H9 (cell line): ENCODE measurements at regions not wholly inside any gene's neighbourhood (a gene's known extent, or its start where the extent isn't known, plus 50 kb on each side); places are given as distances from the start of the nearest gene placed in this dataset.

ENCODE experiments used
- DNase-seq: peaks from one replicate; pipeline ENCODE4 v3.0.0-alpha.2; 2017
- H2AFZ ChIP-seq: one replicate; pipeline ENCODE4 v1.6.1; 2013; ENCODE audit warnings: mild to moderate bottlenecking, low read length, control low read depth, moderate library complexity
- H2AK5ac ChIP-seq: 2 replicates; pipeline ENCODE4 v1.6.1; 2013; ENCODE audit warnings: low read length, control low read depth, mixed read lengths; ENCODE audit not compliant: insufficient read length
- H2BK120ac ChIP-seq: one replicate; pipeline ENCODE4 v1.6.1; 2013; ENCODE audit warnings: low read depth, mild to moderate bottlenecking, low read length, control low read depth, inconsistent platforms; ENCODE audit not compliant: poor library complexity, severe bottlenecking
- H2BK12ac ChIP-seq: 2 replicates; pipeline ENCODE4 v1.6.1; 2013; ENCODE audit warnings: low read length, control low read depth, mixed read lengths, low read depth; ENCODE audit not compliant: insufficient read length
- H2BK15ac ChIP-seq: 2 replicates; pipeline ENCODE4 v1.6.1; 2013; ENCODE audit warnings: low read depth, low read length, control low read depth
- H2BK20ac ChIP-seq: one replicate; pipeline ENCODE4 v1.6.1; 2013; ENCODE audit warnings: low read depth, mild to moderate bottlenecking, low read length, control low read depth, inconsistent platforms; ENCODE audit not compliant: poor library complexity, severe bottlenecking
- H2BK5ac ChIP-seq: 2 replicates; pipeline ENCODE4 v1.6.1; 2013; ENCODE audit warnings: low read length, control low read depth, mixed read lengths; ENCODE audit not compliant: insufficient read length
- H3K14ac ChIP-seq: 2 replicates; pipeline ENCODE4 v1.6.1; 2013; ENCODE audit warnings: low read length, control low read depth; ENCODE audit not compliant: insufficient read depth
- H3K18ac ChIP-seq: 2 replicates; pipeline ENCODE4 v1.6.1; 2013; ENCODE audit warnings: low read depth, mild to moderate bottlenecking, mixed read lengths, low read length, control low read depth; ENCODE audit not compliant: insufficient read length
- H3K23ac ChIP-seq: 2 replicates; pipeline ENCODE4 v1.6.1; 2013; ENCODE audit warnings: low read length, control low read depth, mixed read lengths, low read depth; ENCODE audit not compliant: insufficient read length
- H3K23me2 ChIP-seq: 2 replicates; pipeline ENCODE4 v1.6.1; 2013; ENCODE audit warnings: low read depth, mild to moderate bottlenecking, mixed read lengths, low read length, control low read depth; ENCODE audit not compliant: insufficient read length, poor library complexity, severe bottlenecking
- H3K27ac ChIP-seq: 2 replicates; pipeline ENCODE4 v1.5.1; 2013; ENCODE audit warnings: low read length, control low read depth, mixed read lengths, low read depth; ENCODE audit not compliant: insufficient read length
- H3K27me3 ChIP-seq: 2 replicates; pipeline ENCODE4 v1.6.1; 2013; ENCODE audit warnings: low read length, control low read depth, inconsistent platforms; ENCODE audit not compliant: insufficient read depth
- H3K4ac ChIP-seq: 2 replicates; pipeline ENCODE4 v1.6.1; 2013; ENCODE audit warnings: low read depth, mild to moderate bottlenecking, control low read depth, inconsistent platforms, low read length, moderate library complexity
- H3K4me1 ChIP-seq: 2 replicates; pipeline ENCODE4 v1.6.1; 2013; ENCODE audit warnings: low read length, control low read depth, inconsistent platforms; ENCODE audit not compliant: insufficient read depth
- H3K4me2 ChIP-seq: 2 replicates; pipeline ENCODE4 v1.6.1; 2013; ENCODE audit warnings: low read length, control low read depth, mixed read lengths; ENCODE audit not compliant: insufficient read length, insufficient read depth
- H3K56ac ChIP-seq: 2 replicates; pipeline ENCODE4 v1.6.1; 2013; ENCODE audit warnings: low read depth, mild to moderate bottlenecking, mixed read lengths, low read length, control low read depth; ENCODE audit not compliant: insufficient read length
- H3K79me1 ChIP-seq: 2 replicates; pipeline ENCODE4 v1.6.1; 2013; ENCODE audit warnings: low read depth, mild to moderate bottlenecking, moderate library complexity, low read length, control low read depth, inconsistent platforms; ENCODE audit not compliant: insufficient read depth, poor library complexity, severe bottlenecking
- H3K79me2 ChIP-seq: 2 replicates; pipeline ENCODE4 v1.6.1; 2013; ENCODE audit warnings: low read length, control low read depth, inconsistent platforms; ENCODE audit not compliant: insufficient read depth
- H3K9ac ChIP-seq: 2 replicates; pipeline ENCODE4 v1.6.1; 2013; ENCODE audit warnings: low read length, control low read depth, mixed read lengths; ENCODE audit not compliant: insufficient read length; ENCODE audit errors: extremely low read depth
- H3K9me3 ChIP-seq: one replicate; pipeline ENCODE4 v1.6.1; 2013; ENCODE audit warnings: low read depth, low read length, inconsistent platforms; ENCODE audit not compliant: control insufficient read depth
- H3T11ph ChIP-seq: one replicate; pipeline ENCODE4 v1.6.1; 2013; ENCODE audit warnings: mild to moderate bottlenecking, low read length, control low read depth, inconsistent platforms
- H4K20me1 ChIP-seq: one replicate; pipeline ENCODE4 v1.6.1; 2013; ENCODE audit not compliant: control insufficient read depth, insufficient read length, insufficient read depth
- H4K5ac ChIP-seq: 2 replicates; pipeline ENCODE4 v1.6.1; 2013; ENCODE audit warnings: low read depth, mild to moderate bottlenecking, mixed read lengths, low read length, control low read depth; ENCODE audit not compliant: insufficient read length
- H4K8ac ChIP-seq: replicated peaks from 2 replicates; pipeline ENCODE4 v1.6.1; 2013; ENCODE audit warnings: low read length, control low read depth, mixed read lengths, low read depth; ENCODE audit not compliant: insufficient read length
- H4K91ac ChIP-seq: 2 replicates; pipeline ENCODE4 v1.6.1; 2013; ENCODE audit warnings: low read depth, mild to moderate bottlenecking, moderate library complexity, mixed read lengths, low read length, control low read depth; ENCODE audit not compliant: insufficient read length
- H3K27ac Mint-ChIP-seq, 3 experiments: 2 replicates in 2 of 3; 3 replicates in 1 of 3; pipeline ENCODE4 v1.8.0; 2020 to 2021; ENCODE audit warnings: mixed read lengths in 3 of 3, mild to moderate bottlenecking in 1 of 3, moderate library complexity in 1 of 3
- H3K27me3 Mint-ChIP-seq: 2 replicates; pipeline ENCODE4 v1.8.0; 2021; ENCODE audit warnings: low read depth, mild to moderate bottlenecking, moderate library complexity, mixed read lengths
- H3K36me3 Mint-ChIP-seq, 3 experiments: 2 replicates in 2 of 3; 3 replicates in 1 of 3; pipeline ENCODE4 v1.8.0; 2020 to 2021; ENCODE audit warnings: low read depth in 3 of 3, mixed read lengths in 3 of 3; ENCODE audit not compliant: insufficient read depth in 1 of 3
- H3K4me1 Mint-ChIP-seq, 2 experiments: 2 replicates each; pipeline ENCODE4 v1.8.0; 2020; ENCODE audit warnings: mixed read lengths in 2 of 2
- H3K4me3 Mint-ChIP-seq, 2 experiments: 2 replicates in 1 of 2; 3 replicates in 1 of 2; pipeline ENCODE4 v1.8.0; 2020 to 2021; ENCODE audit warnings: mild to moderate bottlenecking in 2 of 2, mixed read lengths in 2 of 2, moderate library complexity in 1 of 2
- H3K9me3 Mint-ChIP-seq, 2 experiments: 2 replicates in 1 of 2; 3 replicates in 1 of 2; pipeline ENCODE4 v1.8.0; 2020; ENCODE audit warnings: mild to moderate bottlenecking in 2 of 2, mixed read lengths in 2 of 2, moderate library complexity in 1 of 2
- CTCF ChIP-seq: fragments of 200-600 bp; sonication (generic); conservative IDR thresholded peaks from 3 replicates; pipeline ENCODE4 v1.8.0; 2021; ENCODE audit warnings: antibody characterized with exemption, mild to moderate bottlenecking
- WGBS: extraction: QIAGEN DNeasy Blood & Tissue Kit; methylation state at CpG from one replicate; pipeline ENCODE4 v1.1.7; 2013; ENCODE audit warnings: missing lambda C conversion rate, low lambda C conversion rate, mixed read lengths; ENCODE audit not compliant: insufficient read length; ENCODE audit errors: extremely low coverage; 5-methylcytosine and 5-hydroxymethylcytosine counted together

GRCh38 chr13:106351251-106351650 is 184.2 kb downstream of the EFNB2 start:
- H2AFZ ChIP-seq = no peak overlapping the region
- H4K8ac ChIP-seq = no peak overlapping the region
- no peak overlapping the region for H3K27ac Mint-ChIP-seq
- no peaks in the 10 kb centered on the region; a peak in 1 of 7 replicates for H3K36me3 Mint-ChIP-seq
- peaks cover 0 to 4% of the 10 kb centered on the region in 2 experiments; a peak in 1 of 5 replicates for H3K9me3 Mint-ChIP-seq
- no peak overlapping the region for H3K9ac ChIP-seq
- H3K18ac ChIP-seq = no peak overlapping the region
- no peak for DNase-seq
- no peaks in the 10 kb centered on the region for H3K79me2 ChIP-seq
- no peak overlapping the region for H3K27ac ChIP-seq
- H4K91ac ChIP-seq = no peak overlapping the region
- H3K4me1 ChIP-seq = no peaks in the 10 kb centered on the region; the same call in 1 of the 2 replicates
- H3K27me3 Mint-ChIP-seq = peaks cover 21% of the 10 kb centered on the region
- no CpG with 5 or more reads among the region's 5 CpGs for WGBS
- no peak overlapping the region for H2BK20ac ChIP-seq
- no peak overlapping the region for H4K5ac ChIP-seq
- no peak overlapping the region for H2BK5ac ChIP-seq
- no peak overlapping the region for H2BK12ac ChIP-seq
- H3K79me1 ChIP-seq = no peaks in the 10 kb centered on the region
- peaks cover 37 to 41% of the 10 kb centered on the region in 2 experiments for H3K4me1 Mint-ChIP-seq
- no peaks in the 10 kb centered on the region for H3K9me3 ChIP-seq
- no peak overlapping the region for H3T11ph ChIP-seq
- no peak overlapping the region for H2BK120ac ChIP-seq
- no peak overlapping the region for H3K4me2 ChIP-seq
- no peak overlapping the region for H2BK15ac ChIP-seq
- H3K23me2 ChIP-seq = peaks cover 7% of the 10 kb centered on the region
- TF ChIP-seq CTCF = no peak
- no peak overlapping the region for H3K4ac ChIP-seq
- H3K14ac ChIP-seq = no peak overlapping the region
- H3K56ac ChIP-seq = no peak overlapping the region
- H3K27me3 ChIP-seq = no peaks in the 10 kb centered on the region
- H4K20me1 ChIP-seq = no peaks in the 10 kb centered on the region
- H2AK5ac ChIP-seq = no peak overlapping the region
- H3K4me3 Mint-ChIP-seq = no peak overlapping the region
- no peak overlapping the region for H3K23ac ChIP-seq
